Activated CD4-positive, alpha-beta memory T cell treated with anti-CD3 and anti-CD28 coated beads for 36 hours (primary cell): ENCODE measurements at regions not wholly inside any gene's neighbourhood (a gene's known extent, or its start where the extent isn't known, plus 50 kb on each side); places are given as distances from the start of the nearest gene placed in this dataset.

Experiments
- CTCF ChIA-PET: fragments of 350-600 bp; sonication (Branson Sonifier 250); formaldehyde crosslinking; loops from one replicate; lab custom pipeline; 2021; ENCODE audit warnings: antibody characterized with exemption, inconsistent platforms; lab: Charles Lee
- POLR2A ChIA-PET: fragments of 350-600 bp; sonication (Branson Sonifier 250); formaldehyde crosslinking; loops from one replicate; lab custom pipeline; 2021; ENCODE audit warnings: antibody characterized with exemption; lab: Charles Lee
- DNase-seq: peaks from one replicate; pipeline ENCODE4 v3.0.0-alpha.2; 2020
- H3K27ac Mint-ChIP-seq: one replicate; pipeline ENCODE4 v1.8.0; 2021; ENCODE audit warnings: mixed read lengths
- H3K27me3 Mint-ChIP-seq: one replicate; pipeline ENCODE4 v1.8.0; 2021; ENCODE audit warnings: mixed read lengths
- H3K36me3 Mint-ChIP-seq: one replicate; pipeline ENCODE4 v1.8.0; 2021; ENCODE audit warnings: mixed read lengths
- H3K4me1 Mint-ChIP-seq: one replicate; pipeline ENCODE4 v1.8.0; 2021; ENCODE audit warnings: low read depth, mixed read lengths
- H3K4me3 Mint-ChIP-seq: one replicate; pipeline ENCODE4 v1.8.0; 2021; ENCODE audit warnings: mild to moderate bottlenecking, mixed read lengths
- H3K9me3 Mint-ChIP-seq: one replicate; pipeline ENCODE4 v1.8.0; 2021; ENCODE audit warnings: mixed read lengths
- intact Hi-C: fragments of 100-400 bp; cut with micrococcal nuclease; formaldehyde crosslinking; loops from one replicate; pipeline ENCODE4 v1.15.1; 2023

GRCh38 chr12:45621703-45622102, 107.8 kb upstream of the ARID2 start:
- POLR2A ChIA-PET: no interaction called here
- no peak overlapping the region for H3K4me3 Mint-ChIP-seq

GRCh38 chr12:45622210-45622937, 107.1 kb upstream of the ARID2 start:
- H3K27ac Mint-ChIP-seq: no peak overlapping the region
- ChIA-PET POLR2A (no interaction called here), CTCF (no interaction called here)
- DNase-seq: no peak
- H3K4me1 Mint-ChIP-seq: no peaks in the 10 kb centered on the region
- H3K4me3 Mint-ChIP-seq: no peak overlapping the region
- H3K27me3 Mint-ChIP-seq: peaks cover 8% of the 10 kb centered on the region
- H3K36me3 Mint-ChIP-seq: no peaks in the 10 kb centered on the region
- H3K9me3 Mint-ChIP-seq: no peaks in the 10 kb centered on the region
- intact Hi-C loops: no loop called here

More at GRCh38 chr12:45621703-45622102, 107.8 kb upstream of the ARID2 start:
- no peaks in the 10 kb centered on the region for H3K36me3 Mint-ChIP-seq
- no peaks in the 10 kb centered on the region for H3K9me3 Mint-ChIP-seq
- intact Hi-C loops: no loop called here
- CTCF ChIA-PET: no interaction called here
- H3K4me1 Mint-ChIP-seq: no peaks in the 10 kb centered on the region
- DNase-seq: no peak
- H3K27me3 Mint-ChIP-seq: peaks cover 8% of the 10 kb centered on the region
- no peak overlapping the region for H3K27ac Mint-ChIP-seq

DNA sequence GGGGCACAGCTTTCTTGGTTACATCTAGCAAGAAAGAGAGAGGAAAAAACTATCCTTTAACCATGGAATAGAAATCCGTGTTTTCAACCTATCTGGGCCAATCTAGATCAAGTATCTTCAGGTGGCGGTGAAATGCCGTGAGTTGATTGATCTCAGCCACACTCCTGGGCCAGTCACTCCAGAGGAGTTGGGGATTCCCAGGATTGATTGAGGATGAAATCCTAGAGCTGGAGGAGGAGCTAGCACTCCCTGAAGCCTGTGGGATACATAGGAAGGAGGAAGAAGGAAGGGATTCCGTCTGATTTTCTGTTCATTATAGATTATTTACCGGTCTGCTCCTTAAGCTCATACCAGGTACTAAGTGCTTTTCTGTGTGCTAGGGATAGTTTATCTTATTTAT, 106.3 kb upstream of the ARID2 start:
- Mint-ChIP-seq H3K27ac (no peak overlapping the region), H3K36me3 (no peaks in the 10 kb centered on the region), H3K27me3 (peaks cover 8% of the 10 kb centered on the region), H3K4me1 (no peaks in the 10 kb centered on the region), H3K9me3 (no peaks in the 10 kb centered on the region), H3K4me3 (no peak overlapping the region)
- ChIA-PET POLR2A (no interaction called here), CTCF (no interaction called here)
- no peak for DNase-seq
- intact Hi-C loops: no loop called here

GRCh38 chr12:45623940-45624339, 105.6 kb upstream of the ARID2 start:
- ChIA-PET POLR2A (no interaction called here), CTCF (no interaction called here)
- no peaks in the 10 kb centered on the region for H3K4me1 Mint-ChIP-seq
- no peak overlapping the region for H3K4me3 Mint-ChIP-seq
- H3K27me3 Mint-ChIP-seq: peaks cover 8% of the 10 kb centered on the region
- no peak for DNase-seq
- no peaks in the 10 kb centered on the region for H3K36me3 Mint-ChIP-seq
- H3K9me3 Mint-ChIP-seq: no peaks in the 10 kb centered on the region
- H3K27ac Mint-ChIP-seq: no peak overlapping the region
- intact Hi-C loops: no loop called here

GRCh38 chr12:45626965-45627364, 102.5 kb upstream of the ARID2 start:
- ChIA-PET CTCF (interaction anchor here (1.1 kb wide), 1 partner anchor 99 kb away, joined by 3 read pairs; no protein-coding TSS in a partner anchor), POLR2A (no interaction called here)
- no peaks in the 10 kb centered on the region for H3K36me3 Mint-ChIP-seq
- intact Hi-C loops: no loop called here
- no peak overlapping the region for H3K4me3 Mint-ChIP-seq
- H3K27me3 Mint-ChIP-seq: peaks cover 6% of the 10 kb centered on the region
- H3K27ac Mint-ChIP-seq: no peak overlapping the region
- H3K9me3 Mint-ChIP-seq: no peaks in the 10 kb centered on the region
- DNase-seq: no peak
- H3K4me1 Mint-ChIP-seq: no peaks in the 10 kb centered on the region

GRCh38 chr12:45627407-45628069, 102.0 kb upstream of the ARID2 start:
- CTCF ChIA-PET: interaction anchor here (1.1 kb wide), 1 partner anchor 98 kb away, joined by 3 read pairs; no protein-coding TSS in a partner anchor
- H3K4me3 Mint-ChIP-seq: no peak overlapping the region
- no peaks in the 10 kb centered on the region for H3K36me3 Mint-ChIP-seq
- H3K4me1 Mint-ChIP-seq: no peaks in the 10 kb centered on the region
- no peak for DNase-seq
- intact Hi-C loops: no loop called here
- no peak overlapping the region for H3K27ac Mint-ChIP-seq
- no peaks in the 10 kb centered on the region for H3K9me3 Mint-ChIP-seq
- H3K27me3 Mint-ChIP-seq: peaks cover 6% of the 10 kb centered on the region
- POLR2A ChIA-PET: no interaction called here

GRCh38 chr12:45629292-45629691, 100.2 kb upstream of the ARID2 start:
- Mint-ChIP-seq H3K9me3 (no peaks in the 10 kb centered on the region), H3K4me1 (peaks cover 4% of the 10 kb centered on the region), H3K36me3 (no peaks in the 10 kb centered on the region), H3K27ac (no peak overlapping the region), H3K4me3 (no peak overlapping the region), H3K27me3 (no peaks in the 10 kb centered on the region)
- ChIA-PET CTCF (interaction anchor here (1.0 kb wide), 1 partner anchor 86 kb away, joined by 3 read pairs; no protein-coding TSS in a partner anchor), POLR2A (no interaction called here)
- intact Hi-C loops: no loop called here
- no peak for DNase-seq

DNA sequence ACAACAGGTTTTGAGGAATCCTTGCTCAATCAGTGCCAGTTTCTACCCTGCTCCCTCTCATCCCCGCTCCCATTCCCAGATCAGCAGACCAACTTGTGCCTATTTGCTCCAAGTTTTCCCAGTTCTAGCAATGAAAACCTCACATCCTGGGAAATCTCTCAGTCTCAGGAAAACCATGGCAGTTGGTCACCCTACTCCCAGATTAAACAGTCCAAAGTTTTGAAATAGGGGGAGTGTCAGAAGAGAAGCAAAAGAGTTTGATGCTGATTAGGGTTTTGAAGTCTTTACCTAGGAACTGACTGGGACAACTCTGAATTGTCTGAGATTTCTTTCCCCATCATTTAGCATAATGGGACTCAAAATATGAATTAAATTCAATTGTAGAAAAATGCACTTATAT, 95.8 kb upstream of the ARID2 start:
- Mint-ChIP-seq H3K27ac (no peak overlapping the region), H3K9me3 (no peaks in the 10 kb centered on the region), H3K27me3 (no peaks in the 10 kb centered on the region), H3K36me3 (no peaks in the 10 kb centered on the region), H3K4me3 (no peak overlapping the region), H3K4me1 (peaks cover 7% of the 10 kb centered on the region)
- ChIA-PET POLR2A (no interaction called here), CTCF (no interaction called here)
- DNase-seq: no peak
- intact Hi-C loops: no loop called here

- Mint-ChIP-seq H3K27ac (no peak overlapping the region), H3K4me1 (peaks cover 7% of the 10 kb centered on the region), H3K36me3 (no peaks in the 10 kb centered on the region), H3K27me3 (no peaks in the 10 kb centered on the region), H3K9me3 (no peaks in the 10 kb centered on the region), H3K4me3 (no peak overlapping the region)
- CTCF ChIA-PET: no interaction called here
- DNase-seq: no peak
- POLR2A ChIA-PET: no interaction called here
- intact Hi-C loops: no loop called here
Observed at GRCh38 chr12:45634273-45634917, 95.1 kb upstream of the ARID2 start.

- intact Hi-C loops: no loop called here
- no peak for DNase-seq
- H3K9me3 Mint-ChIP-seq: no peaks in the 10 kb centered on the region
- no peak overlapping the region for H3K27ac Mint-ChIP-seq
- no peaks in the 10 kb centered on the region for H3K36me3 Mint-ChIP-seq
- H3K4me3 Mint-ChIP-seq: no peak overlapping the region
- POLR2A ChIA-PET: no interaction called here
- CTCF ChIA-PET: interaction anchor here (0.7 kb wide), 1 partner anchor 106 kb away, joined by 3 read pairs; no protein-coding TSS in a partner anchor
- peaks cover 7% of the 10 kb centered on the region for H3K4me1 Mint-ChIP-seq
- no peaks in the 10 kb centered on the region for H3K27me3 Mint-ChIP-seq
Observed at GRCh38 chr12:45637242-45637641, 92.3 kb upstream of the ARID2 start.

- ChIA-PET CTCF (interaction anchor here (0.7 kb wide), 1 partner anchor 106 kb away, joined by 3 read pairs; no protein-coding TSS in a partner anchor), POLR2A (no interaction called here)
- no peak overlapping the region for H3K4me3 Mint-ChIP-seq
- H3K4me1 Mint-ChIP-seq: peaks cover 7% of the 10 kb centered on the region
- intact Hi-C loops: no loop called here
- H3K9me3 Mint-ChIP-seq: no peaks in the 10 kb centered on the region
- H3K27me3 Mint-ChIP-seq: no peaks in the 10 kb centered on the region
- H3K27ac Mint-ChIP-seq: no peak overlapping the region
- no peak for DNase-seq
- H3K36me3 Mint-ChIP-seq: no peaks in the 10 kb centered on the region
Observed at GRCh38 chr12:45637706-45638105, 91.8 kb upstream of the ARID2 start.

DNA sequence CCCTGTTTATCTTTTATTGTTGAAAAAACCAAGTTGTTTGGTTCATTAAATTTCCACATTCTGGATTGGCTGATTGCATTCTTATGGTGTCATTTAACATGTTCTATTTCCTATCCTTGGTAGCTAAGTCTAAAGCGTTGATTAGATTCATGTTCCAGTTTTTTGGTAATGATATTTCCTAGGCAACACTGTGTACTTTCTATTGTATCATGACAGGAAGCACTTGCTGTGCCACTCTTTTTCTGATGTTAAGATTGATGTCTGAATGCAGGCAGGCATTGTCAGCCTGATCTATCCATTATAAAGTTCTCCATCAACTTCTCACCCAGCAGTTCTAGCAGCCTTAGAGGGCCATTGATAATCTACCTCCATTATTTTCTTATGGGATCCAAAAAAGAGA, 91.1 kb upstream of the ARID2 start:
- peaks cover 7% of the 10 kb centered on the region for H3K4me1 Mint-ChIP-seq
- H3K4me3 Mint-ChIP-seq: no peak overlapping the region
- CTCF ChIA-PET: no interaction called here
- DNase-seq: no peak
- no peaks in the 10 kb centered on the region for H3K36me3 Mint-ChIP-seq
- no peaks in the 10 kb centered on the region for H3K9me3 Mint-ChIP-seq
- POLR2A ChIA-PET: no interaction called here
- no peak overlapping the region for H3K27ac Mint-ChIP-seq
- H3K27me3 Mint-ChIP-seq: no peaks in the 10 kb centered on the region
- intact Hi-C loops: no loop called here
